Spleen (tissue), 7 donors: ENCODE measurements at regions not wholly inside any gene's neighbourhood (a gene's known extent, or its start where the extent isn't known, plus 50 kb on each side); places are given as distances from the start of the nearest gene placed in this dataset.

Source experiments
- POLR2A ChIP-seq, 3 donors: fragments of 450-650 bp; IDR thresholded peaks; one replicate each; pipeline ENCODE4 v1.5.1; 2017; ENCODE audit warnings: antibody characterized with exemption in 3 of 3, mild to moderate bottlenecking in 1 of 3
- POLR2AphosphoS5 ChIP-seq, 3 donors: sonication (generic); formaldehyde crosslinking; IDR thresholded peaks; one replicate each; pipeline ENCODE4 v1.5.1; 2017; ENCODE audit warnings: antibody characterized with exemption in 3 of 3
- TF ChIP-seq, protein P1 (sequence below), 11 experiments: fragments of 200-600 bp in 7 of 11; fragments of 450-650 bp in 4 of 11; sonication (generic) in 4 of 11; IDR thresholded peaks in 8 of 11; conservative IDR thresholded peaks in 3 of 11; 1 replicate in 7 of 11; 2 replicates in 4 of 11; pipeline versions ENCODE4 v1.4.0 to v1.8.0; 2016 to 2021; ENCODE audit warnings: antibody characterized with exemption in 11 of 11, inconsistent platforms in 4 of 11, mild to moderate bottlenecking in 1 of 11
- donor health status: DM: no; HTN: no; CAD: no; lungs with moderate emphysema.
- donor health status: DM: no; HTN: no; CAD: no.
- donor health status: DM: no; HTN: no; CAD: no.

DNA sequence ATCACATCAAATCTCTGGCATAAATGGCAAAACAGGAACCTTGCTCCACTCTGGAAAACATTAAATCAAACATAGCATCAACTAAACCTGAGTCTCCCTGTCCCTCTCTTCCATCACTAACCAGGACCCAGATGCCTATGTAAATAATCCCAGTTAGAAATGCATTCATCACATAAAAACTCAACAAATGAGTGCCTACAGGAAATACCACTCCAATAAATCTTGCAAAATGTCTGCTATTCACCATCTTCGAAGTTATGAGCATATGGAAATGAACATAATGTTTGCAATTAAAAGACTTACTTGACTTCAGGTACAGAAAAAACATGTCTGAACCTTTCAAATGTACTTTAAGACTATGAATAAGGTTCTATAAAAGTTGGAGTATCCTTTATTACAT lies 425.0 kb downstream of the CDH11 start:
- TF ChIP-seq, protein P1, sequence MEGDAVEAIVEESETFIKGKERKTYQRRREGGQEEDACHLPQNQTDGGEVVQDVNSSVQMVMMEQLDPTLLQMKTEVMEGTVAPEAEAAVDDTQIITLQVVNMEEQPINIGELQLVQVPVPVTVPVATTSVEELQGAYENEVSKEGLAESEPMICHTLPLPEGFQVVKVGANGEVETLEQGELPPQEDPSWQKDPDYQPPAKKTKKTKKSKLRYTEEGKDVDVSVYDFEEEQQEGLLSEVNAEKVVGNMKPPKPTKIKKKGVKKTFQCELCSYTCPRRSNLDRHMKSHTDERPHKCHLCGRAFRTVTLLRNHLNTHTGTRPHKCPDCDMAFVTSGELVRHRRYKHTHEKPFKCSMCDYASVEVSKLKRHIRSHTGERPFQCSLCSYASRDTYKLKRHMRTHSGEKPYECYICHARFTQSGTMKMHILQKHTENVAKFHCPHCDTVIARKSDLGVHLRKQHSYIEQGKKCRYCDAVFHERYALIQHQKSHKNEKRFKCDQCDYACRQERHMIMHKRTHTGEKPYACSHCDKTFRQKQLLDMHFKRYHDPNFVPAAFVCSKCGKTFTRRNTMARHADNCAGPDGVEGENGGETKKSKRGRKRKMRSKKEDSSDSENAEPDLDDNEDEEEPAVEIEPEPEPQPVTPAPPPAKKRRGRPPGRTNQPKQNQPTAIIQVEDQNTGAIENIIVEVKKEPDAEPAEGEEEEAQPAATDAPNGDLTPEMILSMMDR (IDR thresholded peaks at IDR 0.05 in 8 of 11, conservative IDR thresholded peaks at IDR 0.05 in 3 of 11), result no peak
- TF ChIP-seq POLR2AphosphoS5 (IDR thresholded peaks at IDR 0.05) (no peak), POLR2A (IDR thresholded peaks at IDR 0.05) (no peak)
